AG08395 (cell line): ENCODE measurements at regions not wholly inside any gene's neighbourhood (a gene's known extent, or its start where the extent isn't known, plus 50 kb on each side); places are given as distances from the start of the nearest gene placed in this dataset.

Source experiments
- DNase-seq: peaks from one replicate; pipeline ENCODE4 v3.0.0; 2012; ENCODE audit warnings: mixed read lengths, low spot score

DNA sequence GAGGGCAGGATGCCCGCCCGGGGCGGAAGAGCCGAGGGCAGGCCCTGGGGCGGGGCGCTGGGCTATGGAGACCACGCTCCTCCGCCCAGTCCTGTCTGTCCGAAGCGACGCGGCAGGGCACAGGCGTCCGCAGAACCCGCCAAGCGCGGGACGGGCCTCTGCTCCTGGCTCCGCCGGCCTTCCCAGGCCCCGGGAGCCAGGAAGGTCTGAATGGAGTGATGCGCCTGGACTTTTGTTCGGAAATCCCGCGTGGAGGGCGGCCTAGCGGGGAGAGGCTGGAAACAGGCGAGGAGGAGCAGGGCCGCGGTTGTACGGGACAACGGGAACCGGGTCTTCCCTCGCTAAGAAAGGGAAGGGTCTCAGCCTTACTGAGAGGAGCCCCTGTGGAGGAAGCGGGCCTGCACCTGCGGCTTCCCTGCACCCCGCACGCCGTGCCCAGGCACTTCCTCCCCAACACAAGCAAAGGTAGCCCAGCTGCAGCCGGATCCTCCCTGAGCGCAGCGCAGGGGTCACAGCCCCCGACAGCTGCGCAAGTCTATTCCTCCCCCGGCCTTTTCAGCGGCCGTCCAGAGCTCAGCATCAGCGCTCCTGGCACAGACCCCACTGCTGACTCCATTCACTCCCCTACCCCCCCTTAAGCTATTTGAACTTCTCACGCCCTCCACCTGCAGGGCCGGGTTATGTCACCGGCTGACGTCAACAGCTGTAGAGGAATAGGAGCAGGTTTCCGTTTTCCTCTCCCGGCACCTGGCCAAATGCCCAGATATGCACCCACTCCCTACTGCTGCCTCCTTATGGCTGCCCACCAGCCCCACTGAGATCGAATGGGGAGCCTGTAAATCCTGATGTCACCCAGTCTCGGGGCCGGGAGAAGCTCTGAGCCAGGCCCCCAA, 143.2 kb upstream of the RET start:
- DNase-seq: no peak

DNA sequence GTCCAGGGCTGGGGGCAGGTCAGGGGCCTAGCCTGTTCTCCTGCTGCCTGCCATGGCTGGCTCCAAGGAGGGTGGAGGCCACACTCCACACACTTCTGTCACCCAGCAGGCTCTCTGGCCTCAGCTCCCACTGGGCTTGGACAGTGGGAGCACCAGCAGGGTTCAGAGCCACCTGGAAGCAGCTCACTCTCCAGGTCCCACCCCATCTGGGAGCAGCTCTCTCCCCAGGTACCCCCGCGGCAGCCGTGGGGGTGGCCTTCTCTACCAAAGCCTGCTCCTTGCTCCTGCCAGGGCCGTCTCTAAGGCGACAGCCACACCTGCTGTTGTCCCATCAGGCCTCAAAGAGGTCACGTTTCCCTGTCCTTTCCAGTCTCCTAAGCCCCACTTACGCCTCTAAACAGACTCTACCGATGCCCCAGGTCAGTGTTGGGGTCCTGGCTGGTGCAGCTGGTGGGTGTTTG, 142.5 kb upstream of the RET start:
- DNase-seq: no peak

DNA sequence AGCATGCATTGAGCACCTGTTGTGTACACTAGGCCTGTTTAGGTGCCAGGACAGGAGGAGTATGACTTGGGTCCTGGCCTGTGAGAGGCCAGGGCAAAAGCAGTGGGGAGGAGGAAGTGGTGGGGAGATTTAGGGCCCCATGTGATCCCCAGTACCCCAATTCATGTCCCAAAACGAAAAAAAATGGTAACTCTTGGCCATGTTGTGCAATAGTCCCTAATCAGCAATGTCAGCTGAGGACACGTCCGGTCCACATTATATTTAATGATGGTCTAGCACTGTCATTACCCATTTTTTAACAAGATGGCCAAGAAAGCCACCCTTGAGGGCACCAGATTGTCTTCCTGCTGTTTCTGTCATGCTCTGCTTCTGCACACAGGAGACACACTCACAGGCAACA, 142.0 kb upstream of the RET start:
- DNase-seq: no peak

DNA sequence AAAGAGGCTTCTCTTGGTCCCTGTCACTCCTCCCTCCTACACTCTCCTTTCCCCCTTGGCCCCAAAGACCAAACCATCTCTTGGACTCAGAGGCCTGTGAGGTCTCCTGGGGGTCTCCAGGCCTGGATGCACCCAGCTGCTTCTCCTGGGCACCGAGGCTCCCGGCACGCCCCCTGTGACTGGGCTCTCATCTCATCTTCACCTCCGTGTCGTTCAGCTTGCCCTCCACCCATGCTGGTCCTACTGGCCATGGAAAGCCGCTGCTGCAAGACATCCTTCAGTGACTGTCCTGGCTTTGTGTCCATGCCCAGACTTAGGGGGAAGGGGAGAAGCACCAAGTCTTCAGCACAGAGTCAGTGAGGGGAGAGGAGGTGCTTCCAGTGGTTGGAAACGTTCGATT, 141.4 kb upstream of the RET start:
- DNase-seq: no peak

- no peak for DNase-seq
Measured at GRCh38 chr10:42936580-42936979, 140.3 kb upstream of the RET start.

- no peak for DNase-seq
Measured at GRCh38 chr10:42937048-42937447, 139.8 kb upstream of the RET start.

GRCh38 chr10:42937649-42938180, 139.2 kb upstream of the RET start:
- DNase-seq: no peak

- no peak for DNase-seq
Measured at GRCh38 chr10:42938351-42938750, 138.5 kb upstream of the RET start.

- DNase-seq: no peak
Measured at GRCh38 chr10:42939237-42939636, 137.6 kb upstream of the RET start.

GRCh38 chr10:42939685-42940366, 137.0 kb upstream of the RET start:
- no peak for DNase-seq

DNA sequence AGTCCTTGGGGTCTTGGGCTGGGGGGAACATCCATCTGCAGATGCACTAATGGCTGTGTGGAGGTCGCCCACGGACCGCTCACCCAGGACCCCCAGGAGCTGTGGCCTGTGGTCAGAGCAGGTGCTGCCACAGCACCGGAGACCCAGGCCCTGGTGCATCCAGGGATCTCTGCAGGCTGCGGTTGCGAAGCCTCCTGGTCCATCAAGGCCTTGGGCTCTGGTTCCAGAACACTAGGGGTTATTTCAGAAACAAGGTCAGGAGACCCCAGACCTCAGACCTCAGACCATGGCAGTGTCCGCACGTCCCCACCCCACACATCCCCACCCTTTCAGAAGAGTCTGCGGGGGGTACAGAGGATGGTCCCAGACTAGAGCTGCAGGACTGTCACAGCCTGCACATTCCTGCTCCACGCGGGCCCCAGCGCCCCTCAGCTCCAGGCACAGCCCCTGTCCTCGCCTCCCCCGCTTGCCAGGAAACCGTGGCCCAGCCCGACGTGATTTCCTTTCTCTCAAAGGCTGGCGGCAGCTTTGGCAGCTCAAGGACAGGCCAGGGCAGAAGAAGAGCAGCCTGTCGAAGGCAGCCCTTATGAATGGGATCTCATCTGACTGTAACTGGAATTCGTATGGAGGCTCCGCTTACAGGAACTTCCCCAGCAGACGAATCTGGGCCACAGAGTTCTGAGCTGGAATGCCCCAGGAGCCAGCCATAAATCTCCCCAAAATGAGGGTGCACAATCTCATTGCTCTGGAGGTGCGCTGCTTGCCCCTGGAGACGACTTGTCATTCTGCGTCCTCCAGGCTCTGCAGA, 136.2 kb upstream of the RET start:
- no peak for DNase-seq

DNA sequence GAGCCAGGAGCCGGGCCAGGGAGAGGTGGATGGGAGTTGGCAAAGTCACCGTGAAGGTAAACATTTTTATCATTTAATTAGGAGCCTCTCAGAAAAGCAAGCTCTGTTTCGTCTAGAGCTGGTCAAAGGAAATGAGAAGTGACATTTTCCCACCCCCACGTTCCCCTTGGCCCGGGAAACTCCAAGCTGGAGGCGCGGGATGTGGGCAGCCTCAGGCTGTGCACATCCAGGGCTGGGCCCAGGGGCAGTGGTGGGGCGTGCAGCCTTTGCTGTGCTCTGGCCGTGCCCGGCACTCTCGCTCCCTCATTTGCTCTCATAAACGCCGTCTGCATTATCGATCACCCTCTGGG, 135.6 kb upstream of the RET start:
- no peak for DNase-seq

- DNase-seq: no peak
Measured at GRCh38 chr10:42941790-42942189, 135.1 kb upstream of the RET start.

DNA sequence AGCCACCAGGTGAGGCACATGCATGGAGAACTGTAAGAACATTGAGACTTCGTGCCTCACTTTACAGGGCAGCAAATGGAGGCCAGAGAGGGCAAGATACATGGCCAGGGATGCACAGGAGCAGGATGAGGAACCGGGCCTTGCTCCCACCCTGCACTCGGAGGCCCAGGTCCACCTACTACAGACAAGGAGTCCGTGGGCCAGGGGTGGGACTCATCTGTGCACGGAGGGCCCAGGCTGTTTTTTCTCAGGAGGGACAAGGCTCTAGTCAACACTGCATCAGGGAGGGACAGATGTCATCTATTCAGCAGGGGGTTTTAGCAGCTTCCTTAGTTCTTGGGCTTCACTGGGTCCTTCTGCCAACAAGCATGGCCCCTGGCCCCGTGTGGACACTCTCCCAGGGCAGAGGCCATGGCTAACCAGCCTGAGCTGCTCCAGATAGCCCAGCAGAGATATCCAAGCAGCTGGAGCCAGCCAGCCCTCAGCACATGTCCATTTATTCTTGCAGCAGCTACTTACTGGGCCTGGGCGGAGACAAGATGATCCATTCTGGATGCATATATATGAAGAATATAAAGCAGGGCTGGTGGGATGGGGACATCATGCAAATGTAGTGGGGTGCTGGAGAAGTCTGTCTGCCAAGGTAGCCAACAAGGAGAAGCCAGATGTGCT, 134.5 kb upstream of the RET start:
- no peak for DNase-seq

DNA sequence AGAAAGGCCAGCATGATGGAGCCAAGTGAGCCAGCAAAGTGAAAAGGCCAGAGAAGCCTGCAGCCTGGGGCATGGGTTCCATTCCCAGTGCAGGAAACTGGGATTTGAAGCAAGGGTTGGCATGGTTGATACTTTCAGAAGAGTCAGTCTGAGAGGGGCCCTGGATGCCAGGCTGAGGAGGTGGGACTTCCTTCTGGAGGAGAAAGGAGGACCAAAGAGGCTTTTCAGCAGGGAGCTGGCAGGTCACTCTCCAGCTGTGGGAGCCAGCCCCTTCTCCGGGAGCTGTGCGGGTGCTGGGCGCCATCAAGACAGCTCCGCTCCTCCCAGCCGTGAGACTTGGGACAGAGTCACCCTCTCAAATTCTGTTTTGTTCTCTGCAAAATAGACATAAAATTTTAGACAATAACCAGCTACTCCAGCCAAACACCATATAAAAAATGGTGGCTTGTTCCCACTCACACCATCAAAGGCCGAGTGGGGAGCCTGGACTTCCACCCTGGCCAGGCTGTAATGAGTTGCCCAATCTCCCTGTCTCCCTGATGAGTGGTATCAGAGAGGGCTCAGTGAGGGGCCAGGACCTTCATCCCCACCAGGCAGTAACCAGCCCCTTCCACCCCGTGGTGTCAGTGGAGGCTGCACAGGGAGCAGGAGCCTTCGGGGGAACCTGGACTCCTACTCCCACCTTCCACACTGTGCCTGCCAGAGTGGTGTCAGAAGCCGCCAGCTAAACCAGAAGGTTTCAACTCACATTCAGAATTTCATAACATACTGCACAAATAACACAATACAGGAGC, 133.6 kb upstream of the RET start:
- DNase-seq: no peak

DNA sequence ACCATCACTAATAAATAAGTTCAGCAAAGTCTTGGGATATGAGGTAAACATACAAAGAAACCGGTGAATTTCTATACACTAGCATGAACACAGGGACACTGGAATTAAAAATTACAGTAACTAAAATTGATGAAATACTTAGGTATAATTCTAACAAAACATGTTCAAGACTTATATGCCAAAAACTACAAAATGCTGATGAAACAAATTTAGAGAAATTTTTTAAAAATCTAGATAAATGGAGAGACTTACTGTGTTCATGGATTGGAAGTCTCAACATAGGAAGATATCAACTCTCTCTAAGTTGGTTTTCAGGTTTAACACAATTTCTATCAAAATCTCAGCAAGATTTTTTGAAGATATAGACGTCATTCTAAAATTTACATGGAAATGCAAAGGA, 128.8 kb upstream of the RET start:
- DNase-seq: no peak

- no peak for DNase-seq
Measured at GRCh38 chr10:42949287-42949686, 127.6 kb upstream of the RET start.

DNA sequence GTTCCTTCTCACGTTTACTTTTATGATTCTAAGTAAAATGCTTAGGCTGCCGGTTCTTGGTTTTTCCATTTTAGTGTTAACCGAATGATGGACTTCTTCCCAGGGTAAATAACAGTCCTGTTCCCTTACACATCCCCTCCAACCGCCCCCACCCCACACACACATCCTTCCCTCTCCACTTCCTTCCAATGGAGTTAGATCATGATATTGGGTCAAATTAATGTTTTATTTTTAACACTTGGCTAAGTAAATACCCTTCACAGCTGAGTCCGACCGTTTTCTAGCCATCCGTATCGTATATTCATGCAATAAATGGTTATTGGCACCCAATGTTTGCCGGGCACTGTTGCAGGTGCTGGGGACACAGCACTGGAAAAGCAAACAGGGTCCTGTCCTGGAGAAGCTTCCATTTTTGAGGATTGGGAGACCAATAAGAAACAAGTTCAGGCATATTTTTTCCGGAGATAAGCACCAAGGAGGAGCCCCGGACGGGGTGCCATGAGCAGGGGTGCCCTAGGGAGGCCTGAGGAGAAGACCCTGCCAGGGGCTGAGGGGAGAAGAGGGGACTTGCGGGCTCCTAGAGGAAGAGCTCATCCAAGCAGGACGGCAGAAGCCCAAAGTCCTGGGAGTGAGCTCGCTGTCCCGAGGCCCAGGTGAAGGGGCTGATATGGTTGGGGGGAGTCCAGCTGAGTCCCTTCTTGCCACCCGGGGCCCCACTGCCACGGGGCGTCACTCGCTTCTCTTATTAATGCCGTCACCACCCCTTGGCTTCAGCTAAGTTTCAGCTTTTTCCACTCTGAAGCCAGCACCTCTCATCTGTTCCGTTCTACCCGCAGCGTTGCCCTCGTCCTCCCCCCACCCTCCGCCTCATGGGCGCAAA, 126.0 kb upstream of the RET start:
- no peak for DNase-seq

- no peak for DNase-seq
Measured at GRCh38 chr10:42951486-42952251, 125.2 kb upstream of the RET start.
